Type B pancreatic cell (in vitro differentiated cells): ENCODE measurements at regions not wholly inside any gene's neighbourhood (a gene's known extent, or its start where the extent isn't known, plus 50 kb on each side); places are given as distances from the start of the nearest gene placed in this dataset.

Experiments used
- DNase-seq: peaks from one replicate; pipeline ENCODE4 v3.0.0; 2021; ENCODE audit warnings: mixed read lengths; ENCODE audit not compliant: unreplicated experiment; ENCODE audit errors: extremely low spot score
- H3K27ac Mint-ChIP-seq: 2 replicates; pipeline ENCODE4 v1.8.0; 2021; ENCODE audit warnings: mild to moderate bottlenecking, mixed read lengths
- H3K27me3 Mint-ChIP-seq: 2 replicates; pipeline ENCODE4 v1.8.0; 2021; ENCODE audit warnings: mixed read lengths
- H3K36me3 Mint-ChIP-seq: 2 replicates; pipeline ENCODE4 v1.8.0; 2021; ENCODE audit warnings: mixed read lengths
- H3K4me1 Mint-ChIP-seq: one replicate; pipeline ENCODE4 v1.8.0; 2021; ENCODE audit warnings: mixed read lengths; ENCODE audit not compliant: unreplicated experiment
- H3K4me3 Mint-ChIP-seq: 2 replicates; pipeline ENCODE4 v1.8.0; 2021; ENCODE audit warnings: mild to moderate bottlenecking, mixed read lengths
- H3K9me3 Mint-ChIP-seq: 2 replicates; pipeline ENCODE4 v1.8.0; 2021; ENCODE audit warnings: mixed read lengths
- TF ChIP-seq, protein P1 (sequence below): fragments of 200-600 bp; sonication (generic); conservative IDR thresholded peaks from 2 replicates; pipeline ENCODE4 v1.5.0; 2021; ENCODE audit warnings: antibody characterized with exemption, mild to moderate bottlenecking

DNA sequence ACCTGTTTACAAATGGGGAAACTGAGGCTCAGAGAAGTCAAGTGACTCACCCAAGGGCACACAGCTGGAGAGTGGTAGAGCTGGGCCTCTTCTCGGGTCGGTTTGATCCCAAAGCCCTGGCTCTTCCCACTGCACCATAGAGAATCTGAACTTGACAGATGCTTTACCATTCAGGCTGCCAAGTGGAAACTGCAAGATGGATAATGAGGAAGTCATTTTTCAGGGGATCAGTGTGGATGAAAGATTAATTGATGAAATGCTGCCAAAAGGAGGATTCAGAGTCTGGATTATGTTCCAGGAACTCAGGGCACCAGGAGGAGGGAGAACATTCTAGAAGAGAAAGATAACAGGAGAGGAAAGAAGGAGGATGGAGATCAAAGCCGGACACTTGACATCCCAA, 185.9 kb upstream of the ZBED5 start:
- peaks cover 5% of the 10 kb centered on the region for H3K4me1 Mint-ChIP-seq
- no peak for DNase-seq
- H3K36me3 Mint-ChIP-seq = no peaks in the 10 kb centered on the region
- peaks cover 3% of the 10 kb centered on the region for H3K27me3 Mint-ChIP-seq
- H3K9me3 Mint-ChIP-seq = no peaks in the 10 kb centered on the region
- H3K4me3 Mint-ChIP-seq = no peak overlapping the region
- H3K27ac Mint-ChIP-seq = no peak overlapping the region
- TF ChIP-seq, protein P1, sequence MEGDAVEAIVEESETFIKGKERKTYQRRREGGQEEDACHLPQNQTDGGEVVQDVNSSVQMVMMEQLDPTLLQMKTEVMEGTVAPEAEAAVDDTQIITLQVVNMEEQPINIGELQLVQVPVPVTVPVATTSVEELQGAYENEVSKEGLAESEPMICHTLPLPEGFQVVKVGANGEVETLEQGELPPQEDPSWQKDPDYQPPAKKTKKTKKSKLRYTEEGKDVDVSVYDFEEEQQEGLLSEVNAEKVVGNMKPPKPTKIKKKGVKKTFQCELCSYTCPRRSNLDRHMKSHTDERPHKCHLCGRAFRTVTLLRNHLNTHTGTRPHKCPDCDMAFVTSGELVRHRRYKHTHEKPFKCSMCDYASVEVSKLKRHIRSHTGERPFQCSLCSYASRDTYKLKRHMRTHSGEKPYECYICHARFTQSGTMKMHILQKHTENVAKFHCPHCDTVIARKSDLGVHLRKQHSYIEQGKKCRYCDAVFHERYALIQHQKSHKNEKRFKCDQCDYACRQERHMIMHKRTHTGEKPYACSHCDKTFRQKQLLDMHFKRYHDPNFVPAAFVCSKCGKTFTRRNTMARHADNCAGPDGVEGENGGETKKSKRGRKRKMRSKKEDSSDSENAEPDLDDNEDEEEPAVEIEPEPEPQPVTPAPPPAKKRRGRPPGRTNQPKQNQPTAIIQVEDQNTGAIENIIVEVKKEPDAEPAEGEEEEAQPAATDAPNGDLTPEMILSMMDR = no peak

DNA sequence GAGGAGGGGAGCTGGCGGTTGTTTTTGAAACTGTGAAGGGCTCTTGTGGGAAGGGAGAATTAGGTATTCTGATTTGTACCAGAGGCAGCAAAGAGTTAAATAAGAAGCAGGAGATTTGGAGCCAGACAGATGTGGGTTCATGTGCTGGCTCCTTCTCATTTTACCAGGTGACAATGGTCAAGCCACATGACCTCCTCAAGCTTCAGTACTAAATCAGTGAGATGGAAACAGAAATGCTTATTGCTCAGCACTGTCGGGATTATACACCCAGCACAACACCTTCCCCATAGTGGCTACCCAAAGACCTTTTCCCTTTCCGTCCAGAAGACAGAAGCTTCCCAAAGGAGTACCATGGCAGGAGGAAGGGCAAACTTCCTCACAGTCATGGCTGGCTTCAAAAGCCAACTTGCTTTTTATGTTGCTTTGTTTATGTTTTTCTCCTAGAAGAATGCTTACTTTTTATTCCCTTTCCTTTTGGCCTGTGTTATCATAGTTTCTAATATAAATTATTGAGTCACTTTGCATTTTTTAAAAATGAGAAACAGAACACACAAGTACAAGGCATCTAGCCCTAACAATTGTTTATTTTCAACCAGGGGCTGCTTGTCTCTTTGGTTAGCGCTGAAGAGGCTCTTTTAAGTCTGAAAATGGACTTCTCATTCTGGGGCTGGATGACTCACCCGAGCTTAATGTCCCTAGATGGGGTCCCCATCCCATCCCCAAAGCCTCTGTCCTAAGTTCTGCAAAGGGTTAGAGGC, 181.5 kb upstream of the ZBED5 start:
- H3K4me3 Mint-ChIP-seq = no peak overlapping the region
- H3K27me3 Mint-ChIP-seq = peaks cover 3% of the 10 kb centered on the region
- DNase-seq = no peak
- H3K27ac Mint-ChIP-seq = no peak overlapping the region
- H3K9me3 Mint-ChIP-seq = no peaks in the 10 kb centered on the region
- TF ChIP-seq, protein P1 = no peak
- H3K36me3 Mint-ChIP-seq = no peaks in the 10 kb centered on the region
- H3K4me1 Mint-ChIP-seq = peaks cover 10% of the 10 kb centered on the region

DNA sequence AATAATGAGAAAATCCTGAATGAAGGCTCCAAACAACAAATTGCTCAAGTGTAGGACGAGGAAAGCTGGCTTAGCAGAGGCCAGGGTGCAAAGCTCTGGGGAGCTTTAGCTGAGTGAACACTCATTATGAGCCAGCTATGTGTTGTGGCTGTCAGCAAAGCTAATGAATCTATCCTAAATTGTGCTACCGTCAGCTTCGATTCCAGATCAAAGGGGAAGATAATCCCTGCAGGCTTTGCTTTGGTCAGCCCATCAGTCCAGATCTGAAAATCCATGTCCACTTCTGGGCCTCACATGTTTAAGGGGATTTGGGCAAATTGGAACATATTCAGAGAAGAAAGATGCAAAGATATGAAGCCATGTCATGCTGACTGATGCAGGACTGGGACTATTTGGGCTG, 180.9 kb upstream of the ZBED5 start:
- Mint-ChIP-seq H3K27me3 (peaks cover 3% of the 10 kb centered on the region), H3K9me3 (no peaks in the 10 kb centered on the region), H3K4me3 (no peak overlapping the region), H3K27ac (no peak overlapping the region), H3K4me1 (peaks cover 10% of the 10 kb centered on the region), H3K36me3 (no peaks in the 10 kb centered on the region)
- TF ChIP-seq, protein P1 = no peak
- no peak for DNase-seq

DNA sequence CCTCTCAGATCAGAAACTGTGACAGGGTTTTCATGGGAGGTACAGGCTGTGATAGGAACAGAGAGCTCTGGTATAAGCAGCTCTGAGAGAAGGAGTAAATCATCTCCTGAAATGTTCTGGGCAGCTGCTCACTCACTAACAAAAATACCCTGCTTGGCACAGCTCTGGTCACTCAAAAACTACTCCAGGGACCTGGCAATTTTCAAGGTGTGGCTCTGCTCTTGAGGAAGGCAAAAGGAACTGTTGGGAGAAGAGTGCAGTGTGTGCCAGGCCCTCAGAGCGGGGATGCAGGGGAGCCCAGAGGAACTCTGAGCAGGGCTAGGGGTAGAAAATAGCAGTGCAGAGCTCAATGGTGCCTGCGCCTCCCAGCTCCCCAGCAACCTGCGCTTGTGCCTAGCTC, 180.5 kb upstream of the ZBED5 start:
- H3K9me3 Mint-ChIP-seq = no peaks in the 10 kb centered on the region
- peaks cover 3% of the 10 kb centered on the region for H3K27me3 Mint-ChIP-seq
- TF ChIP-seq, protein P1 = no peak

DNA sequence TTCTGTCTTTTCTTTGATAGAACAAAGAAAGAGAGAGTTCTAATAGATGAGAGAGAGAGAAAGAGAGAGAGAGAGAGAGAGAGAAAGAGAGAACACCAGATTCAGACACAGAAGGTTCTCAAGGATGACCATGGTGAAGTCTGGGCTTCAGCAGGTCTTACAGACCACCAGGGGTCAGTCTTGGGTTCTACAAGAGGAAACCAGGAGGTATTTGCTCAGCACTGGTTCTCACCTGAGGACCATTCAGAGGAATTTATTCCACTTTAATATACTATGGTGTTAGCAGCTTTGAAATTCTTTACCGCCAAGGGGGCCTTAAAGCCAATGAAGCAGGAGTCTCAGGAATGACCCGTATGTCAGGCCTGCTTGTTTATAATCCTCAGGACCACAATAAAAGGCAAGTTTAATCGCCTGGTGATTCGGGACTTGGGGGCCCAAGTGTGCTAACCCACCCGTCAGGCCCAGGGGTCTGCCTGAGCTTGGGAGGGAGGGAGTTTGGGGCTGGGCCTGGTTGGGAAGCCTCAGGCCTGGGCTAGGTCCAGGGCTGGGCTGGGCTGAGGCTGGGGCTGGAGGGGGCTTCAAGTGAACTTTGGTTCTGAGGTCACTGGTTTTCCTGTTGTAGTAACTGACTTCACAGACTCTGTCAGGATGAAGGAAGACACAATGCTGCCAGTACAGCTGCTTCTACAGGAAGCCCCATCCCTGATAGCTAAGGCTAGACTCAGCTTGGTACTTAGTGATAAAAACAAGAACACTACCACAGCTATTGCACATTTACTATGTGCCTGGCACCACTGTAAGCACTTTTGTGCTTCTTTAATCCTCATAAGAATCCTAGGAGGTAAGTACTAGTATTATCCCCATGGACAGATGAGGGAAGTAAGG, 179.2 kb upstream of the ZBED5 start:
- Mint-ChIP-seq H3K9me3 (no peaks in the 10 kb centered on the region), H3K27me3 (peaks cover 3% of the 10 kb centered on the region), H3K4me1 (peaks cover 10% of the 10 kb centered on the region), H3K4me3 (no peak overlapping the region), H3K27ac (no peak overlapping the region), H3K36me3 (no peaks in the 10 kb centered on the region)
- DNase-seq = no peak
- TF ChIP-seq, protein P1 = peak; percentile 84

More for the DNA sequence above, 180.5 kb upstream of the ZBED5 start:
- no peaks in the 10 kb centered on the region for H3K36me3 Mint-ChIP-seq
- DNase-seq = no peak
- H3K4me1 Mint-ChIP-seq = peaks cover 10% of the 10 kb centered on the region
- no peak overlapping the region for H3K27ac Mint-ChIP-seq
- H3K4me3 Mint-ChIP-seq = no peak overlapping the region
